Stimulated activated CD8-positive, alpha-beta memory T cell treated with anti-CD3 and anti-CD28 coated beads, Interleukin-15, amount 100 ng/mL, for 48 hours (primary cell): ENCODE measurements at regions not wholly inside any gene's neighbourhood (a gene's known extent, or its start where the extent isn't known, plus 50 kb on each side); places are given as distances from the start of the nearest gene placed in this dataset.

Experiments used
- DNase-seq, 2 donors: peaks; one replicate each; pipeline ENCODE4 v3.0.0-alpha.2; 2020; ENCODE audit warnings: low read depth in 2 of 2

- no peak for DNase-seq
Measured at GRCh38 chr11:70608568-70609470, 210.5 kb downstream of the CTTN start.

DNA sequence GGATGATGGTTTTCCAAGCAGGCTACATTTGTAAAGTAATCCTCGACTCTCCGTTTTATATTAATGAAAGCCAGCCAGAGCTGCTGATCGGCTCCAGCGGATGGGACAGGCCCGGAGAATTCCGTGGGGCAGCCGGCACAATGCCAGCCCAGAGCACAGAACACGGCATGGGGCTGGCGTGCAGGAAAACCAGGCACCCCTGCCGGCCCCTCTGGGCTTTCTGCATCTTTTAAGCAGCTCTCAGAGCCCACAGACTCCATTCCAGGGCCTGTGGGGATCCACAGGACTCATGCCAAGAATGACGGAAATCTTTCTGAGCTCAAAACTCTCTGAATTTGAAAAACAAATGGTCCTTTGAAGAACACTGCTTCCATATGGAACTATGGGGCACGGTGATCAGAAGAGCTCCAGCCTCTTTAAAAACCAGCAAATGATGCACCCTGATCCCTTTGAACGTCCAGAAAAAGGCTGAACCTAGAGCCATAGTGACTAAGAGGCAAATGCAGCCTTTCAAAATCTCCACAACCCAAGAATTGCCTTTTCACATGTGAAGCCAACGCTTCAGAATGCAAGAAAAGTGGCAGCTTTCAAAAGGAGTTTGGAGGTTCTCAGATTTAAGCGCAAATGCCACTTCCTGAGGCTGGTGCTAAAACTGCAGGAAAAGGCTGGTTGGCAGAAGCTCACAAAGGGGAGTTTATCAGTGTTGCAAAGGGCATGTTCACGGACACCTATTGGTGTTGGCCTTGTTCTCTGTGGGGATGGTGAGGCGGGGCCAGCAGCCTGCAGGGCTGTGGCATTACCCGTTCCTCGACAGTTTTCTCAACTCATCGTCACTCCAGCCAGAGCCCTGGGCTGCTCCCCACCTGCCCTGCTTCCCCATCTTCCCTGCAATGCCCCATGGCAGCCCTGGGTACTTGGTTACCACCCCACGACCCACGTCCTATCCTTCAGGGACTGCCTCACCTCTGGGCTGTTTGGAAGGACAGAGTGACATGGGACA is 212.5 kb downstream of the CTTN start:
- no peak for DNase-seq

- no peak for DNase-seq
Measured at GRCh38 chr11:70611821-70612220, 213.5 kb downstream of the CTTN start.

DNA sequence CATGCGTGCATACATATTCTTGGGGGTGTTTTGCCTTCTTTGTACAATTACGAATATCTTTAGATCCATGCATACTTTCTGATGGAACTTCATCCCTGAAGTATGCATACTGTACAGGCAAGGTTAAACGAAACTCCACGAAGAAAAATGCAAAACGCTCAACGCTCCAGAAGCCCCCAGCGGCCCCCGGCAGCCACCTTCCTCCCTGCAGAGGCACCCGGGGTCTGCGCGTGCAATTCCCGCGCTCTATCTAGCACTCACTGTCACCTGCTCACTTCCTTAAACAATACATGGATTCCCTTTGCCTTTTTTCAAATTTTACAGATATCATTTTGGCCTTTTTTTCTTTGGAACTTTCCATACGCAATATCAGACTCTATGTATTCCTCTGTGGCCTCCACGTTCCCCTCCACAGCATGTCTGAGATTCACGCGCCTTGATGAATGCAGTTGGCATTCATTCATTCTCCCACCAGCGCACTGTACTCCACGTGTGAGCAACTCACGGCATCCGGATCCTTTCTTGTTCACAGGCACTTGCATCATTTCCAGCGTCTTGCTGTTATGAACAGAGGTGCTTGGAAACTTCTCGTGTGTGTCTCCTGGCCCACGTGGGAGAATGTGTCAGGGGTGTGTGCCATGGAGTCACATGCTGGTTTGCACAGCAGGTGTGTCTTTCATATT is 214.3 kb downstream of the CTTN start:
- DNase-seq, result no peak

DNA sequence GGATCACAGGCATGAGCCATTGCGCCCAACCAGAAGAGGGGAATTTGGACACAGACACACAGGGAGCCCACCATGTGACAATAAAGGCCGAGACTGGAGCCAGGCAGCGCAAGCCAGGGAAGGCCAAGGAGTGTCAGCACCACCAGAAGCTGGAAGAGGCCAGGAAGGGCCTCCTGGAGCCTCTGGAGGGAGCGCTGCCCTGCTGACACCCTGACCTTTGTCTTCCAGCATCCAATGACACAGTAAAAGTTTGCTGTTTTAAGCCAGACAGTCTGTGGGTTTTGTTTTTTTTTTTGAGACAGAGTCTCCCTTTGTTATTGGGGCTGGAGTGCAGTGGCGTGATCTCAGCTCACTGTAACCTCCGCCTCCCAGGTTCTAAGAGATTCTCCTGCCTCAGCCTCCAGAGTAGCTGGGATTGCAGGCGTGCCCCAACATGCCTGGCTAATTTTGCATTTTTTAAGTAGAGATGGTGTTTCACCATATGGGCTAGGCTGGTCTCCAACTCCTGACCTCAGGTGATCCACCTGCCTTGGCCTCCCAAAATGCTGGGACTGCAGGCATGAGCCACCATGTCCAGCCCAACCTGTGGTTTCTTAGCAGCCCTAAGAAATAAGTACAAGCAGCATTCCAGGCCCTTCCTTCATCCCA is 215.8 kb downstream of the CTTN start:
- DNase-seq, result no peak

DNA sequence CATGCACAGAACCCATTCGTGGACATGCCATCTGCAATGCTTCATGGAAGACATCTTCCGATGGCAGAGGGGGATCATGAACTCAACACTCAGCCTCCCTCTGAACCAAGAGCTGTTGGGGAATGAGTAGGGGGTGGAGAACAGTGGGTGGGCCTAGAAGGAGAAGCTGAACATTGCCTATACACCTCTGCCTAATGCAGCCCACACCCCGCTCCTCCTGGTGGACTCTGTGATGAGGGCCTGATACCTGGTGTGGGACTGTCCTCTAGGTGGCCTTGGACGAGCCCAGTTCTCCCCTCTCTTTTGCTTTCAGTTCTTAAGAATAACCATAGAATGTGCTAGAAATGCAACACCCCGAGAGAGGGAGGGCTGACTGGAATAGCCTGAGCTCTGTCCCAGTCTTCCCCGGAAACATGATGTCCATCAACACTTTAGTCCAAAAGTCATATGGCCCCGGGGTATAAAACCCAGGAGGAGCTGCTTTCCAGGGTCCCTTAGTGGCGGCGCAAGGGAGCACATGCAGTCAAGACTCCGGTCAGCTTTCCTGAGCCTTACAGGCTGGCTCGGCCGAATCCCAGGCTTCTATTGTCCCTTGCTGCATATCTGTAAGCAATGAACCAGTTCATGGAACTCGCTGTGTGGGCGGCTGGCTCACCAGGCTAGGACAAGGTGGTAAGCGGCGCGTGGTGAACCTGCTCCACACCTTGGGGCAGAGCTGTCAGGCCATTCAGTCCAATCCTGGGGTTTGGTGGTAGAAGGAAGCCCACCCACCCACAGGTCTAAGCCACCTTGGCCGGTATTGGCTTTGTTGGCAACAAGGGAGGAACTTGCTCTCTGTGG is 216.9 kb downstream of the CTTN start:
- DNase-seq, result no peak

GRCh38 chr11:70616317-70616716 is 218.0 kb downstream of the CTTN start:
- no peak for DNase-seq

DNA sequence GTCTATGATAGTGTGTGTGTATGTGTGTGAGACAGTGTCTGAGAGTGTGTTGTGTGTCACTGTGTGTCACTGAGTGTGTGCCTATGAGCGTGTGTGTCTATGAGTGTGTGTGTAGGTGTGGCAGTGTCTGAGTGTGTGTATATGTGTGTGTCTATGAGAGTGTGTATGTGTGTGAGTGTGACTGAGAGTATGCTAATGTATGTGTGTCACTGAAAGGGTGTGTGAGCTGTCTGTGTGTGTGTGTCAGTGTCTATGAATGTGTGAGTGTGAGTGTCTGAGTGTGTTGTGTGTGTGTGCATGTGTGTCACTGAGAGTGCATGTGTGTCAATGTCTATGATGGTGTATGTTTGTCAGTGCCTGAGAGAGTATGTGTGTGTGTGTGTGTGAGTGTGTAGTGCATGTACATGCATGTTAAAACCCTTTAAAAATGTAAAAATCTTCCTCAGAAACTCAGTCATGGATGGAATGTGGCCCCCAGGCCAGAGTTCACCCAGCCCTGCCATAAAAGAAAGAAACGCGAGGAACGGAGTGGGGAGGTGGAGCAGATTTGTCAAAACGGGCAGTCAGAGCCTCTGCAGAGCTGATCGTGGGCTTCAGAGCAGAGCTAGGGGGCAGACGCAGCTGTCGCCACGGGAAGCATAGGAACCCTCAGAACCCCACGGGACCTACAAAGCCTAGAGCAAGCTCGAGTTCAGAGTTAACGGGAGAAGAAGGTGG is 218.8 kb downstream of the CTTN start:
- DNase-seq, result no peak

DNA sequence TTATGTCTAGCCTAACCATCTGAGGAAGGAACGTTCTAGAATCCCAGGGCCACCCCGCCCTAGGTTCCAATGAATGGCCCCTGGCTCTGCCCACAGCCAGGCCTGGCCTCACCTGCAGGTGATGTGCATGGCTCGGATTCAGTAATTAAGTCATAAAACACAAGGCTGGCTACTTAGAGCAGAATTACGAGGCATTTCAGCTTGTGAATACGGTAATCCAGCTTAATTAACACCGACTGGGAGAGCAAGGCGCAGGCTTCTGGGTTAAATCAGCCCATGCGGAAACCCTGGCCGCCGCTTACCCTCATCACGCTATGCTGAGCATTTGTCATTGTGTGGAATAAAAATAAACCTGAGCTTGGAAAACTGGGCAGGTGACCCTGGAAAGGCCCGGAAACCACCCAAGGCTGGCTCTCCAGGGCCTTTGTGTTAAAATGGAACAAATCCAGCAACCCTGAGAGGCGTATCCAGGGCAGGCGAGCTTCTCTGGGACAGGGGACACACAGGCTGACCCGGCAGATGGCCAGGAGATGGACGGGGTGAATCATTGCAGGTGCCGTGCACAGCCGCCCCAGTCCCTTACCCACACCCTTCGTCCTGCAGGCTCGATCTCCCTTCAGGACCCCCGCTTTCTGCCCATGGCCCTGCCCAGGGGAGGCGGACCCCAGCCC is 220.2 kb downstream of the CTTN start:
- DNase-seq, result no peak

DNA sequence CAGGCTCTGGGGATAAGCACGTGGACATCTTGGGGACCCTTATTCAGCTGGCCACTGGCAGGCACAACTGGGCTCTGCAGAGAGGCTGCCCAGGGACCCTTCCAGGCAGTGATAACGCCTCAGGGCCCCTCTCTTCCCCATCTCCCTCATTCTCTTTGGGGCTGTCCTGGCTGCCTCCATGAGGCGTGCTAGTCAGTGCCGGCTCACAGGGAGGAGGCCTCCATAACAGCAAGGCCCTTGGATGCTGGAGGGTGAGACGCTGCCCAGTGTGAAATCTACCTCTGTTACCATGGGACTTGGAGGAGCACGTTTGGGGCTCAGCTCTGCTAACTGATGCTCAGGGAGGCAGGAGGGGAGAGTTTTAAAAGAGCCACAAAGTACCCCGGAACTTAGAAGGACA is 221.3 kb downstream of the CTTN start:
- no peak for DNase-seq

GRCh38 chr11:70620510-70621184 is 222.3 kb downstream of the CTTN start:
- no peak for DNase-seq

DNA sequence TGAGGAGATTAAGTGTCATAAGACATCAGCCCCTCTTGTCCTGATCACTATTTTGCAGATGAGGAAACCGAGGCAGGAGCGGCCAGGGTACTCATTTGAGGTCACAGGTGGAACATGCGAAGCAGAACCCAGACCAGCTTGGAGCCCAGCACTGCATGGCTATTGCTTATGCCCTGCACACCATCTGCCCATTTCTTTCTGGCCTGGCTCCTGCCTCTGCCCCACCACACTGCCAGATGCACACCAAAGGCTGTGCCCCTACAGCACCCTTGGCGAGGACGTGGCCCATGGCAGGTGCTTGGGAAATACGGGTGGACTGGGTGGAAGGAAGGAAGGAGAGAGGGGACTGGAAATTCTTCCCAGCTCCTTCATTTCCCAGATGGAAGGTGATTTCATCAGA is 222.9 kb downstream of the CTTN start:
- no peak for DNase-seq

- no peak for DNase-seq
Measured at GRCh38 chr11:70622091-70622490, 223.8 kb downstream of the CTTN start.

DNA sequence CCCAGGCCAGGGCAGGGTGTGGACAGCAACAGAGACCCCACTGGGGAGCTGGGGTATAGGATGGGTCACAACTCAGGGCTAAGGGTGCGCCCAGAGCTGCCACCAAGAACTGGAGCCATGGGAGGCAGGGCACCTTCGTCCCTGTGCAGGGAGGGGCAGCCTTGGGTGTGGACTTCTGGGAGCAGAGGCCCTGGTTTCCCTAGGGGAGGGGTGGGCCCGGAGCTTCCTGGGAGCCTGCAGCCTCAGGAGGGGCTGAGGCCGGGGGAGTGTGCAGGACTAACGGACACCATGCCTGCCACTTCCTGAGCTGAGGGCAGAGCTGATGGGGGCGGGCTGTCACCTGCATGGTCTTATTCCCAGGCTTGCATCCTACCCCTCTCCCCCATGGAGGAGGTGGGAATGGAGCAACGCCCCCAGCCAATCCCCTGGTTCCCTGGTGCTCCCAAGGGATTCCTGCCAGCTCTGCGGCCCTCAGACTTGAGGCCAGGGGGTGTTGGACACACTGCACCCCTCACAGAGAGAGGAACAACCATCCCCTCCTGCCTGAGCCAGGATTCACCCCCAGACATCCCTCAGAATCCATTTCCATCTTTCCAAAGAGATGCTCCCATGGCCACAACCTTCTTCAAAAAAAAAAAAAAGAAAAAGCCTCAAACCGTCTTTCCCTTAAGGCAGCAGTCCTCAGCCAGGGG is 225.7 kb downstream of the CTTN start:
- DNase-seq, result no peak

DNA sequence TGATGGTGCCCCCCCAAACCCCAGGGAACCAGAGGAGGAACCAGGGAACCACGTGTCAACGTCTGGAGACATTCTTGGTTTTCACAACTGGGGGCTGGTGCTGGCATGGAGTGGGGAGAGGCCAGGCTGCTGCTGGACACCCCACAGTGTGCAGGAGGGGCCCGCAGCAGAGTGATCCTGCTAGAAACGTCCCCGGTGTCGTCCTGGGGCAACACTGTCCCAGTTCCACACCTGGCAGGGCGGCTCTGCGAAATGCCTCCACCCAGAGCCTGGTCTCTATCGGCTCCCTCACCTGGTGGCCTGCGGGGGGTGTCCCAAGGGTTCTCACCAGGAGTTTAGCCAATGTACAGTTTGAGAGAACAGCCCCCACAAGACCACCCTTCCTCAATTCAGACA is 226.3 kb downstream of the CTTN start:
- no peak for DNase-seq

- no peak for DNase-seq
Measured at GRCh38 chr11:70625051-70625450, 226.7 kb downstream of the CTTN start.

DNA sequence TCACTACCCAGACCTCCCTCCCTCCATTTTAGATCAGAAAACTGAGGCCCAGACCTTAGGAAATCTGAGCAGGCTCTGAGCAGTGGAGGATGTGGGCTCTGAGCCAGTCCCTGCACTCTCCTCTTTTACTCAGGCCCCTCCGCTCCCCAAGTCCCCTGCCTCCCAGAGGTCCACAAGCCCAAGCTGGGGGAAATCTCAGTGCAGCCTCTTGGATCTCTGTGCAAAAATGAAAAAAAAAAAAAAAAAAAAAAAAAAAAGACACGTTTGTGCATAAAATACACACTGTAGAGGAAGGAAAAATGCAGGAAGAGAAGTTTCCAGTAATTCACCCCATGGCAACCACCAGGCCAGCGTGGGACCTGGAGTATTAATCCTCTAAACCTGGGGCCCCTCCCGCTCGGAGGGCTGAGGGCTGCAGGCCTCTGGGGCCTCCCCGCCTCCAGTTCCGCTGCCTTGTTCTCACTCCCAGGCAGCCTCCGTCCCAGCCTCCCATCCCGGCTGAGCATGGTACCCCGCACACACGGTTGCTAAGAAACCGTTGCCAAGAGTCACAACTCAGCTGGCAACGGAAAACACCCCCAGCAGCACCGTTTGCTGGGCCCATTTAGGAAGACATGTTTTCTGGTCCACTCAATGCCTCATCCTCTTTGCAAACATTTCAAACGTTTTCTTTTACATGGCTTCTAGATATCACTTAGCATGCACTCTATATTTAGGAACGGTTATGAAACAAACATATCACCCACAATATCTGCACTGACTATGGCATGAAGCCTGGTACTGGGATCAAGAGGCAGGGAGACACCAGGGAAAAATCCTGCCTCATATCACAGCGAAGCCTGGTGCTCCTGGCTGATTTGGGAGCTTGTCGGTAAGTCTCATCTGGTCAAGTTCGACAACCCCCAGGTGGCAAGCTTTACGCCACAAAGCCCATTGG is 227.5 kb downstream of the CTTN start:
- DNase-seq, result no peak
